HG03575 (cell line): ENCODE measurements at regions not wholly inside any gene's neighbourhood (a gene's known extent, or its start where the extent isn't known, plus 50 kb on each side); places are given as distances from the start of the nearest gene placed in this dataset.

Source experiments
- ATAC-seq: cut with Tn5 transposase; IDR thresholded peaks from one replicate; pipeline ENCODE4 v1.9.1; 2021; ENCODE audit not compliant: unreplicated experiment, insufficient number of reproducible peaks, low FRiP score; ENCODE audit errors: extremely low read depth

DNA sequence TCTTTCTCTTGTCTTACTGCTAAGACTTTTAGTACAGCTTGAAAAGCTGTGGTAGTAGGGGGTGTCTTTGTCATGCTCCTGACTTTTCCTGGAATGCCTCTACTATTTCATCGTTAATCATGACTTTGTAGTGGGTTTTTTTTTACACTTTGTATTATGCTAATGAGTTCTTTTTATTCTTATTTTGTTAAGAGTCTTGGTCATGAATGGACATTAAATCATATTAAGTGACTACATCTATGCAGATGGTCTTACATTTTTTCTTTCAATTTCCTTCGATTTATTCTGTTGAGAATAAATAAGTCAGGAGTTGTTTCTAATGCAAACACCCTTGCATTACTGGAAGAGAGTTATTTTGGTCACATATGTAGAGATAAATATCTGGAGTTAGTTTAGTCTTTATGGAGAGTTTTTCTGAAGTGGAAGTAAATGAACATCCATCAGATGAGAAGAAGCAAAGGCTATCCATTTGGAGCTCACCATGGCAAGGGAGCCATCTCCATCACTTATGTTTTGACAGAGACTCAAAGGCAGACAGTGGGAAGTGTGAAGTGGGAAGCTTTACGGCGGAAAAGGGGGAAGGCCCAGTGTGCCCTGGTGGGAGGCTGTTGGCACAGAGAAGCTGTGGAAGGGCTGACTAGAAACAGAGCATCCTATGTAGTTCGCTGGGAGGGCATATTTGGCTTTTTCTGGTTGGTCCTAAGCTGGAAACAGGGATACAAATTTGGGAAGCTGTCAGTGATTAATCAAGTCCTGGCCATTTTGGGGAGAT is 73.1 kb upstream of the PRR23E start:
- ATAC-seq, result no peak

DNA sequence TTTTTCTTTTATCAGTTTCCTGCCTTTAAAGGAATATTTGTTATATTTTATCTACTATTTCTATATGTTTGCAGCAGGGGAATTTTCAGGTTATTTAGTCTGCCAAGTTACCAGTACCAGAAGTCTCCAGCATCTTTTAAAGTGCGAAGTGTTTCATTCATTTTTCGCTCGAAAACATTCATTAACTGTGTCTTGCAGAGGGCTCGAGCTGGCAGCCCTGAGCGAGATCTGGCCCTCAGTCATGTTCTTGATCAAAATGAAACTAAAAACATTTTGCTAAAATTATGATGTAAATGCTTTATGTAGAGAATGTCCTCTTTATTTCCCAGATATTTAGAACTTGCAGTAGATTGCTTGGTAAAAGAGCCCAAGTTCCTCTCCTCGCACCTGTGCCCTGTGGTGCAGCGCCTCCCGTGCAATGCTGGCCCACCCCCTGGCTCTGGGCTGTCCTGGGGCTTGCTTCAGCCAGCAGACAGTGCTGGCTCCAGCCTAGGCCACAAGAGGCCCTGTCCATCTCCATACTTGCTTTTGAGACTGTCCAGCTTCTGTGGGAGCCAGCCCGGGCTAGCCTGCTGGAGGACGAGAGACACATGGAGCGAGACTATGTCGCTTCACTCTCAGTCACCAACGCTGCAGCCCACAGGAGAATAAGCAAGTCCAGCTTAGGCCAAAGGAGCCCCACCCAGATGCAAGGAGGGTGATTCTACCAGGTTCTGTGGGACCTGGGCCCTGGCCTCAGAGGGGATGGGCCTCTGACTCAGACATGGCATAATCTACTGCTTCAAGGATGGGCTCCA is 71.9 kb upstream of the PRR23E start:
- ATAC-seq, result no peak

DNA sequence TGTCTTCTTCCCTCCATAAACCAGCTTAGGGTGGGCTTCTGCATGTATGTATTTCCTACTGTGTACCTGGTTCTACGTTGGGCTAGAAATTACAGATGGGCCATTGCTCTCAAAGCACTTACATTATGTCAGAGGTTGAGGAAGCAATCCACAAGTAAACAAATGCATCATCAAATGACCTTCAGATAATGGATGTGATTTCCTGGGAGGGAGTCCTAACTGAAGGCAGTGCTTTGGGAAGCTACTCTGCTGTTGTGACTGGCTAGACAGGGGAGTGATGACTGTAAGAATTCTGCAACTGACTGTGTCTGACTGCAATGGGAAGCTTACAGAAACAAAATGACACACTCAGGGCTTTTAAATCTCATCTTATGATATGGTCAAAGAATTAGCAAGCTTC is 71.0 kb upstream of the PRR23E start:
- no peak for ATAC-seq

DNA sequence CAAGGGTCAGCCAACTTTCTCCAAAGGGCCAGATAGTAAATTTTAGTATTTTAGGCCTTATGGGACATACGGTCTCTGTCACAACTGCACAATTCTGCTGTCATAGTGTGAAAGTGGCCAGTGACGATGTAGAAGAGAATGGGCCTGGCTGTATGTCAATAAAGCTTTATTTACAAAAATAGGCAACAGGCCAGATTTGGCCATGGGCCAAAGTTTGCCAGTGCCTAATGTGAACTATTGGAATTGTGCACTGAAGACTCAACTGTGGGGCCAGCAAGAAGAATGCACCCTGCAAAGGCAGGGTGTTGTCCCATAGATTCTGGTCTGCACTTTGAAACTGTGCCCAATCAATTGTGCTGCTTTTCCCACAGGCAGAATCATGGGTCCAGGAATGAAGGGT is 69.4 kb upstream of the PRR23E start:
- ATAC-seq, result no peak

DNA sequence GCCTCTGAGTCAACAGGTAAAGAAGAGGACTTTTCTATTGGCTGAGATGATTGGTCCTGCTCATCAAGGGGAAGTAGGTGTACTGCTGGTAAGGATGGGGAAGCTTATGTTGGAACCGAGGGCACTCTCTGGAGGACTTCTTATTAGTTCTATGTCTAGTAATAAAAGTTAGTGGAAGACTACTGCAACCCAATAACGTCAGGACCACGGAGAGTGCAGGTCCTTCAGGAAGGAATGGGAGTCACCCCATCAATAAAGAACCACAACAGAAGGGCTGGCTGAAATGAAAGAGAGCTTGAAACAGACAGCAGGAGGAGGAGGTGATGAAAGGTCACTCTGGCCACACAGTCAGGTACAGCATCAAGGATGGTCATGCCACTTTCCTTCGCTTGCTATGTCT is 68.8 kb upstream of the PRR23E start:
- ATAC-seq, result no peak

DNA sequence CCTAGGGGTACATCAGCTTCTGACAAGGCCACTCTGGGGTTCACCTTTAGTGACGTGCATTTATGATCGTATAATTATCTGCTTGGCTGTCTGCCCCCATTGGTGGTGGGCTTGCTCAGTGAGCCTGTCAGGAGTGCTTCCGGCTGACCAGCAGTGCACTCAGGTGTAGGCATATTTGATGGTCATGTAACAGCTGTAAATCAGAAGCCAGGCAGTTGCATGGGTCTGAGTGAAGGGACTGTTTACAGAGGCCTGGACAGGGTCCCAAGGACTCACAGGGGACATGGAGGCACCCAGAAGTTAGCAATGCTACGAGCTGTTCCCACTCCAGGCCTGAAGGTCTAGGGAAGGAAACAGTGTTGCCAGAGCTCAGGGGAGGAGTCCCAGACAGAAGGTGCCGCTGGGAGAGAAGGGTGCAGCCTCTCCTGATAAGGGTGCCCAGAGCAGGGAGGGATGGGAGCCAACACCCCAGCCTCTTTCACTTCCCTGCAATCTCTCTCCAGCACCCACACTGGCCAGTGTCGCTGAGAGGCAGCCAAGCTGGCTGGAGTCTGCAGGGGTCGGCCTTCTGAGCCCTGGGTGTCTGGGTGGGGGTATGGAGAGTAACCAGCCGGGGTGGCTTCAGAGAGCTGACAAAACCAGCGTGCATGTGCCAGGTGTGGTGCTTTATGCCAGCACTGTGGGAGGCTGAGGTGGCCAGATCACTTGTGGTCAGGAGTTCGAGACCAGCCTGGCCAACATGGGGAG is 61.3 kb upstream of the PRR23E start:
- ATAC-seq, result no peak

DNA sequence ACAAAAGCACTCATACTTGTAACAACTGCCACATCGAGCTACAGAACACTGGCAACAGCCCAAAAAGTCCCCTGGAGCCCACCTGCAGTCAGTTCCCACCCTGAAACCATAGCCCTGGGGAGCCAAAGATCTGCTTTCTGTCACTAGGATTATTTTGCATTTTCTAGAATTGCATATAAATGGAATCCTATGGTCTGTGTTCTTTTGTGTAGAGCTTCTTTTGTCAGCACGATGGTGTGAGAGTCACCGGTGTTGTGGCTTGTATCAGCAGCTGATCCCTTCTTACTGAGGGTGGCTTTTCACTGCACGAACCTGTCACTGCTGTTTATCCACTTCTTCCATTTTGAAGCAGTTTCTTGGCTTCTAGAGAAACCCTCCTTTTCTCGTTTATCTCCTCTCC is 60.1 kb upstream of the PRR23E start:
- ATAC-seq, result no peak

DNA sequence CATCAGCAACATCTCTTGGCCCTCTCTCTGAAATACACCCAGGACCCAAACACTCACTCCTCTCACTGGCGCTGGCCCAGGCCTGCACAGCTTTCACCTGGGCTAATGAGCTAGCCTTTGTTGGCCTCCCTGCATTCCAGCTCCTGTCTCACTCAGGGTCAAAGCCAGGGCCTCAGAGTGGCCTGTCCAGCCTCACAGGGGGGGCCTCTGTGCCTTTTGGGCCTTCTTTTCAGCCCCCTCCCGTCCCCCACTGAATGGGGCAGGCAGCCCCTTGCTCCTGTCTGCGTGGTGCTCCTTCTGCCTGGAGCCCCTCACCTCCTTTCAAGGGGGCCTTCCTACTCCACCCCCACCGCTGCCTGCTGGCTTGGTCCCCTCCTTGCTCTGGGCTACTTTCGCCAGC is 59.0 kb upstream of the PRR23E start:
- no peak for ATAC-seq

DNA sequence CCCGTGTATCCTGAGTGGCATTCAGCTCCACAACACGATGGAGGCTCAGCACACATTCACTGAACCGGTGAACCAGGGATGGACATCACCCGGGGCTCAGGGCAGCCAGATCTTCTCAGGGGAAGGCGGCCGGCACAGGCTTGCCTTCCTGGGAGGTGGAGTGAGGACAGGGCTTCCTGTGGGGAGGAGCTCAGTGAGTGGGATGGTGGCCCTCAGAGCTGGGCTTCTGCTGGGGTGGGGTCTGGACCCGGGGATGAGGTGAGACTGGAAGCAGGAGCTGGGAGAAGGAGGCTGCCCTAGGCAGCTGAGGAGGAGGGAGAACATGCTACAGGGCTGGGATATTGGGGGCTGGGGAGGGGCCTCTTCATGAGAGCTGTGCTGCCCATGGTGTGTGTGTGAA is 58.5 kb upstream of the PRR23E start:
- no peak for ATAC-seq

DNA sequence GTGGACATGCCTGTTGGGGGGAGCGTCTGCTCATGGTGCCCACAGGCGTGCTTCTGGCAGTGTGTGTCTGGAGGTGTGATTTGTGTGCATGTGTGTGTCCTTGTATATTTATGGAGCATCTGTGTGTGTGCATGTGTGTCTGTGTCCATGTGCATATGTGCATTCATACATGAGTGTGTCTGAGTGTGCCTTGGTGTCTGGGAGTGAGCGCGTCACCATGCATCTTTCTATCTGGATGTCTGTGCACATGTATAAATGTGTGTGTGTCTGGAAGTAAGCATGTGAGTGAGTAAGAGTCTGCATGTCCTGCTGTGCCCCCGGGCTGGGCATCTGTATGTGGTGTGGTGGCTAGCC is 58.1 kb upstream of the PRR23E start:
- ATAC-seq, result no peak

DNA sequence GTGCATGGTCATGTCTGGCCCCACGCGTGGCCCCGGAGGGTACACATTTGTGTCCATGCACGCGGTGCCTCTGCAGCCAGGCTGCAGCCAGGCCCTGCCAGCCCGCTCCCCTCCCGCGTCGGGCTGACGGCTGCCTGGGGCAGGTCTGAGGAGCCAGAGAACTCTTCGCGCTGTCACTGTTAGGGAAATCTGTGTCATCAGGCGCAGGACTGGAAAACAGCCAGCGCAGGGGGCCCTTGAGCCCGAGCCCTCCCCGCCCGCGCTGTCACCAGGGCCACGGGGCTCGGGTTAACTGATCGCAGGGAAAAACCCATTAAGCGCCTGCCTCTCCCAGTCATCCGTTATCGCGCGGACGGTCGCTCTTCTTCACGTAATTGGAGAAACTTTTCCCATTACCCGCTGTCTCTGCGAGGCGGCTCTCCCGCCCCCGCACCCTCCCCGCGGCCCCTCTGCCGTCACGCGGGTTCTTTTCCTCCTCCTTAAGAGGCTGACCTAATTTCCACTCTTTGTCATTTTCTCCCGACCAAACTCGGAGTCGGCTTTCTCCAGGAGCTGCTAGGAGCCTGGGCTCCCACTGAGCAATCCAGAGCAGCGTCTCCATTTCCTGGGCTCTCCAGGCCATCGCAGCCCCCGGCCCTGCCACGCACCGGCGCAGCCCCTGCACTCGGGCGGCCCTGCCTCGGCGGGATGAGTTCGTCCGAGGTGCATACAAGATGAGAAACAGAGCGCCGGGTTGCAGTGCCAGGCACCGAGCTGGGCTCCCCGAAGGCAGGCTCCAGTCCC is 57.5 kb upstream of the PRR23E start:
- ATAC-seq, result no peak

DNA sequence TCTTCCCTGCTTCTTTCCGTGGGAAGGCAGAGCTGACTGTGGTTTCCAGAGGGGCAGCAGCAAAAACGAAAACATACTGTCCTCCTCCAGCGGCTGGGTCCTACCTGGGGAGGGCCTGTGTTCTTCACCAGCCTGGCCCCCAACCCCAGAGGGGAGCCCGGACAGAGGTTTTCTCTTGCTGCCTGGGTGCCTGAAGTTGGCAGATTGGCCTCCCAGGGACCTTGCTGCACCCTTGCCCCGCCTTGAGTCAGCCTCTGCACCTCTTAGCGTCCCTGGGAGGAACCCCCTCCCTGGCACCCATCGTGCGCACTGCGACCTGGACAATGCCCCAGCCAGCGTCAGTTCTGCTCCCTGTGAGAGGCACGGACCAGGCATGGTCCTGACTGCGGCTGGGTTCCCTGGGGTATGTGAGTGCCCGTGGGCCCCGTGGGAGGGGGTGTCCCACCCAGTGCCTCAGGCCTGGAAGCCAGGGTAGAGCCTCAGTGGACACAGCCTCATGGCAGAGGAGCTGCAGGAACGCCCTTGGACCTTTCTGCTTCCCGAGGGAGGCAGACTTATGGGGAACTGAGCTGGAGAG is 56.8 kb upstream of the PRR23E start:
- ATAC-seq, result no peak

DNA sequence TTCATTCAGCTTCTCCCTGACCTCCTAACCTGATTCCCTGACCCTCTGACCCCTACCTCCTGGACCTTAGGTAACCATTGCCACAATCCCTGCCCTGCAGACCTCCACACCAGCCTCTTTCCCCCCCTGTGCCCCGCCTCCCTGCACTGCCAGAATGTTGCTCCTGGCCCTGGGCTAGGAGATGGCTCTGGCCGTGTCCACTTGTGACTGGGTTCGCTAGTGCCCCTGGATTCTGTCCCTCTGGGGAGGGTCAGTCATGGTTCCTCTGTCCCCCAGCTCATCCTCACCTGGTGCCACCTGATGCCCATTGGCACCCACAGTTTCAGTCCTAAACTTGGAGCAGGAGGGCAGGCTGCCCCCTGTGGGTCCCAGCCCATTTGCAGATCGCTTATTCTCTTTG is 56.2 kb upstream of the PRR23E start:
- ATAC-seq, result no peak

DNA sequence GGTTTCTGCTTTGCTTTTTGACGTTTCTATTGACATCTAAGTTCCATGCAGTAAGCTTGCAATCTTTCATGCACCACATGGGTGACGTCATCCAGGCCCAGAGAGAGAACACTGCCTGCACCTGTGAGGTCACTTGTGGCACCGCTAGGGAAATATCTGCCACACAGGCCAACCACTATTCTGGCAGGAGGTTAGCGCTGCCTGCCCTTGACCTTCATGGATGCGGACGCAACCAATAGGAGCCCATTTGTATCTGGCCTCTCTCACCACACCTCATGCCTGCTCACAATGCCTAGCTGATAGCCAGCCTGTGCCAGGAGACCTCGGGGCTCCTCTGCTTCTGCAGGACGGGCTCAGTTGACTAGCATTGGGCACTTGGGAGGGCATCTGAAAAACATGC is 55.8 kb upstream of the PRR23E start:
- ATAC-seq, result no peak

DNA sequence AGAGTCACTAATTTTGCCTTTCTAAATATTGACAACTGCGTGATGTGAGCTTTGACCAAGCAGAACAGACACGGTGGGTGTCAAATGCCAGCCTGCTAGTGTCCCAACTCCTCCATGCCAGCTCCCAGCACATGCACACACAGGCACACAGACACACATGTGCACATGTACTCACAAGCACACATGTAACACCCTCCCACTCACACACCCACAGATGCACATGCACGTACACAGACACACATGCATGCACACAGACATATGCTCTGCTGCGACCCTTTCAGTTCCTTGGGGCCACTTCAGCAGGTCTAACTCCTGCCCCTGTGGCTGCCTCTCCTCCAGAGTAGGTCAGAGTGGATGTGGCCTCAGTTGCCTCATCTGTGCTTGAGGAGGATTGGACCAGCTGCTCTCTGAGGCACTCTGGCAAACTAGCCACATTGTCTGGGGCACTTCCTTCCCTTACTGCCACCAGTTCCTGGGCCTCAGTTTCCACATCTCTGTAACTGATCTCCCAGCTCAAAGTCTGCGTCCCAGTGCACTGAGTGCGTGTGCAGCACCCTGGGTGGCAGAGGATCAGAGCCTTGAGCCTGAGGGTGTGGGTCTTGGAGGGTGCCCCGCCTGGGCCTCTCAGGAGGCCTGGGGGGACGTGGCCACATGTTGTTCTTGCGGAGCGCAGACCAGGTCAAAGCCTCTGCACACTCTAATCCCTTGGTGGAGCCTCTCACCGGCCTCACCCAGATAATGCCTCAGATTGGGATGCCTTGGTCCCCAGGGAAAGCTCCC is 55.0 kb upstream of the PRR23E start:
- no peak for ATAC-seq

DNA sequence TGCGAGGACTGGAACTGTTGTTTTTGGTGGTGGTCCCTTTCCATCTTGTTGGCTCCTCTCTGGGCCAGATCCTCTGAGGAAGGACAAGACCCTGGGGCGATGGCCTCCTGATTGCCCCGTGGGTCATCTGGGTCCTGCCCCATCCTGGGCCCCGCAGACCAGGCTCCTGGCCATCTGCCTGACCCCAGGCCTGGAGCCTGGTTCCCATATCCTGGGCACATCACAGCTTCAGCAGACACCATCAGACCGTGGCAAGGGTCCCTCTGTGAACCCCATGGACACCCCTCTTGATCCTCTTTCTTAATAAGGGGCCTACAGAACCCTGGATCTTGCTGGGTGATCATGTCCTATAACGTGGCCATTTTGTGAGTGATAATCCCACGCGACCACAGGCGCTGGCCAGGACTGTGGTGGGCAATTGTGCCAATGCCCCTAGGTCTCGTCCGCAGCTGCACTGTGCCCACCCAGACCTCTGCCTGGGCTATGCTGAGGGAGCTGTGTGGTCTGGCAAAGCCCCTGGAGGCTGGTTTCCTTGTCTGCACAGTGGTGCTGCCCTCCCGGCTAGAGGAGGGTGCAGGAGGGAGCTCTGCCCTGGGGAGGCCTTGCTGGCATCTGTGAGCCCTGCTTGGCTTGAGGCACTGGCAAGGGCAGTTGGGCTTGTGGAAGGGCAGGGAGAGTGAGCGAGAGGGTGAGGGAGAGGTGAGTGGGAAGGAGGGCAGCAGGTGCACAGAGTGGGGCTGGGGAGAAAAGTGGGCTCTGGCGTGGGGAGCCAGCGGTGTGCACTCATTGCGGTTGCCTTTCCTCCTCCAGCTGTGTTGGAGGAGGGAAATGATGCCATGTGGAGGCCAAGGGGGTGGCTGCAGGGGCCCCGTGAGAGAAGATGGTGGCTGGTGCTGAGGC is 53.1 kb upstream of the PRR23E start:
- no peak for ATAC-seq
